ENCODE measurements at regions not wholly inside any gene's neighbourhood (a gene's known extent, or its start where the extent isn't known, plus 50 kb on each side); places are given as distances from the start of the nearest gene placed in this dataset.

- TF ChIP-seq, protein P1, sequence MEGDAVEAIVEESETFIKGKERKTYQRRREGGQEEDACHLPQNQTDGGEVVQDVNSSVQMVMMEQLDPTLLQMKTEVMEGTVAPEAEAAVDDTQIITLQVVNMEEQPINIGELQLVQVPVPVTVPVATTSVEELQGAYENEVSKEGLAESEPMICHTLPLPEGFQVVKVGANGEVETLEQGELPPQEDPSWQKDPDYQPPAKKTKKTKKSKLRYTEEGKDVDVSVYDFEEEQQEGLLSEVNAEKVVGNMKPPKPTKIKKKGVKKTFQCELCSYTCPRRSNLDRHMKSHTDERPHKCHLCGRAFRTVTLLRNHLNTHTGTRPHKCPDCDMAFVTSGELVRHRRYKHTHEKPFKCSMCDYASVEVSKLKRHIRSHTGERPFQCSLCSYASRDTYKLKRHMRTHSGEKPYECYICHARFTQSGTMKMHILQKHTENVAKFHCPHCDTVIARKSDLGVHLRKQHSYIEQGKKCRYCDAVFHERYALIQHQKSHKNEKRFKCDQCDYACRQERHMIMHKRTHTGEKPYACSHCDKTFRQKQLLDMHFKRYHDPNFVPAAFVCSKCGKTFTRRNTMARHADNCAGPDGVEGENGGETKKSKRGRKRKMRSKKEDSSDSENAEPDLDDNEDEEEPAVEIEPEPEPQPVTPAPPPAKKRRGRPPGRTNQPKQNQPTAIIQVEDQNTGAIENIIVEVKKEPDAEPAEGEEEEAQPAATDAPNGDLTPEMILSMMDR (conservative IDR thresholded peaks at IDR 0.05; ENCODE audit: low read depth, low read length): no peak
- TF ChIP-seq POLR2A (IDR thresholded peaks at IDR 0.05; ENCODE audit: low read depth, low read length) (no peak), CEBPB (IDR thresholded peaks at IDR 0.05; ENCODE audit: low read depth, low read length) (no peak), FOS (IDR thresholded peaks at IDR 0.05; ENCODE audit: low read depth, low read length) (no peak), RCOR1 (IDR thresholded peaks at IDR 0.05; ENCODE audit: insufficient replicate concordance, low read length) (no peak), USF2 (IDR thresholded peaks at IDR 0.05; ENCODE audit: low read depth, low read length) (no peak), RAD21 (IDR thresholded peaks at IDR 0.05; ENCODE audit: low read length) (no peak), MAZ (IDR thresholded peaks at IDR 0.05; ENCODE audit: borderline replicate concordance, low read depth, low read length) (no peak), MXI1 (IDR thresholded peaks at IDR 0.05; ENCODE audit: borderline replicate concordance, low read depth, low read length) (no peak), NFE2L2 (IDR thresholded peaks at IDR 0.05; ENCODE audit: low read depth, low read length) (no peak), MAFK (IDR thresholded peaks at IDR 0.05; ENCODE audit: low read depth, low read length) (no peak), BHLHE40 (IDR thresholded peaks at IDR 0.05; ENCODE audit: low read depth, low read length) (no peak)
Measured at GRCh38 chr7:68306692-68307107, 1291.6 kb upstream of the AUTS2 start.

Data from IMR-90 (cell line).